H9 (cell line): ENCODE measurements at regions not wholly inside any gene's neighbourhood (a gene's known extent, or its start where the extent isn't known, plus 50 kb on each side); places are given as distances from the start of the nearest gene placed in this dataset.

Source experiments
- DNase-seq: peaks from one replicate; pipeline ENCODE4 v3.0.0-alpha.2; 2017
- H2AFZ ChIP-seq: one replicate; pipeline ENCODE4 v1.6.1; 2013; ENCODE audit warnings: mild to moderate bottlenecking, low read length, control low read depth, moderate library complexity
- H2AK5ac ChIP-seq: 2 replicates; pipeline ENCODE4 v1.6.1; 2013; ENCODE audit warnings: low read length, control low read depth, mixed read lengths; ENCODE audit not compliant: insufficient read length
- H2BK120ac ChIP-seq: one replicate; pipeline ENCODE4 v1.6.1; 2013; ENCODE audit warnings: low read depth, mild to moderate bottlenecking, low read length, control low read depth, inconsistent platforms; ENCODE audit not compliant: poor library complexity, severe bottlenecking
- H2BK12ac ChIP-seq: 2 replicates; pipeline ENCODE4 v1.6.1; 2013; ENCODE audit warnings: low read length, control low read depth, mixed read lengths, low read depth; ENCODE audit not compliant: insufficient read length
- H2BK15ac ChIP-seq: 2 replicates; pipeline ENCODE4 v1.6.1; 2013; ENCODE audit warnings: low read depth, low read length, control low read depth
- H2BK20ac ChIP-seq: one replicate; pipeline ENCODE4 v1.6.1; 2013; ENCODE audit warnings: low read depth, mild to moderate bottlenecking, low read length, control low read depth, inconsistent platforms; ENCODE audit not compliant: poor library complexity, severe bottlenecking
- H2BK5ac ChIP-seq: 2 replicates; pipeline ENCODE4 v1.6.1; 2013; ENCODE audit warnings: low read length, control low read depth, mixed read lengths; ENCODE audit not compliant: insufficient read length
- H3K14ac ChIP-seq: 2 replicates; pipeline ENCODE4 v1.6.1; 2013; ENCODE audit warnings: low read length, control low read depth; ENCODE audit not compliant: insufficient read depth
- H3K18ac ChIP-seq: 2 replicates; pipeline ENCODE4 v1.6.1; 2013; ENCODE audit warnings: low read depth, mild to moderate bottlenecking, mixed read lengths, low read length, control low read depth; ENCODE audit not compliant: insufficient read length
- H3K23ac ChIP-seq: 2 replicates; pipeline ENCODE4 v1.6.1; 2013; ENCODE audit warnings: low read length, control low read depth, mixed read lengths, low read depth; ENCODE audit not compliant: insufficient read length
- H3K23me2 ChIP-seq: 2 replicates; pipeline ENCODE4 v1.6.1; 2013; ENCODE audit warnings: low read depth, mild to moderate bottlenecking, mixed read lengths, low read length, control low read depth; ENCODE audit not compliant: insufficient read length, poor library complexity, severe bottlenecking
- H3K27ac ChIP-seq: 2 replicates; pipeline ENCODE4 v1.5.1; 2013; ENCODE audit warnings: low read length, control low read depth, mixed read lengths, low read depth; ENCODE audit not compliant: insufficient read length
- H3K27me3 ChIP-seq: 2 replicates; pipeline ENCODE4 v1.6.1; 2013; ENCODE audit warnings: low read length, control low read depth, inconsistent platforms; ENCODE audit not compliant: insufficient read depth
- H3K4ac ChIP-seq: 2 replicates; pipeline ENCODE4 v1.6.1; 2013; ENCODE audit warnings: low read depth, mild to moderate bottlenecking, control low read depth, inconsistent platforms, low read length, moderate library complexity
- H3K4me1 ChIP-seq: 2 replicates; pipeline ENCODE4 v1.6.1; 2013; ENCODE audit warnings: low read length, control low read depth, inconsistent platforms; ENCODE audit not compliant: insufficient read depth
- H3K4me2 ChIP-seq: 2 replicates; pipeline ENCODE4 v1.6.1; 2013; ENCODE audit warnings: low read length, control low read depth, mixed read lengths; ENCODE audit not compliant: insufficient read length, insufficient read depth
- H3K56ac ChIP-seq: 2 replicates; pipeline ENCODE4 v1.6.1; 2013; ENCODE audit warnings: low read depth, mild to moderate bottlenecking, mixed read lengths, low read length, control low read depth; ENCODE audit not compliant: insufficient read length
- H3K79me1 ChIP-seq: 2 replicates; pipeline ENCODE4 v1.6.1; 2013; ENCODE audit warnings: low read depth, mild to moderate bottlenecking, moderate library complexity, low read length, control low read depth, inconsistent platforms; ENCODE audit not compliant: insufficient read depth, poor library complexity, severe bottlenecking
- H3K79me2 ChIP-seq: 2 replicates; pipeline ENCODE4 v1.6.1; 2013; ENCODE audit warnings: low read length, control low read depth, inconsistent platforms; ENCODE audit not compliant: insufficient read depth
- H3K9ac ChIP-seq: 2 replicates; pipeline ENCODE4 v1.6.1; 2013; ENCODE audit warnings: low read length, control low read depth, mixed read lengths; ENCODE audit not compliant: insufficient read length; ENCODE audit errors: extremely low read depth
- H3K9me3 ChIP-seq: one replicate; pipeline ENCODE4 v1.6.1; 2013; ENCODE audit warnings: low read depth, low read length, inconsistent platforms; ENCODE audit not compliant: control insufficient read depth
- H3T11ph ChIP-seq: one replicate; pipeline ENCODE4 v1.6.1; 2013; ENCODE audit warnings: mild to moderate bottlenecking, low read length, control low read depth, inconsistent platforms
- H4K20me1 ChIP-seq: one replicate; pipeline ENCODE4 v1.6.1; 2013; ENCODE audit not compliant: control insufficient read depth, insufficient read length, insufficient read depth
- H4K5ac ChIP-seq: 2 replicates; pipeline ENCODE4 v1.6.1; 2013; ENCODE audit warnings: low read depth, mild to moderate bottlenecking, mixed read lengths, low read length, control low read depth; ENCODE audit not compliant: insufficient read length
- H4K8ac ChIP-seq: replicated peaks from 2 replicates; pipeline ENCODE4 v1.6.1; 2013; ENCODE audit warnings: low read length, control low read depth, mixed read lengths, low read depth; ENCODE audit not compliant: insufficient read length
- H4K91ac ChIP-seq: 2 replicates; pipeline ENCODE4 v1.6.1; 2013; ENCODE audit warnings: low read depth, mild to moderate bottlenecking, moderate library complexity, mixed read lengths, low read length, control low read depth; ENCODE audit not compliant: insufficient read length
- H3K27ac Mint-ChIP-seq, 3 experiments: 2 replicates in 2 of 3; 3 replicates in 1 of 3; pipeline ENCODE4 v1.8.0; 2020 to 2021; ENCODE audit warnings: mixed read lengths in 3 of 3, mild to moderate bottlenecking in 1 of 3, moderate library complexity in 1 of 3
- H3K27me3 Mint-ChIP-seq: 2 replicates; pipeline ENCODE4 v1.8.0; 2021; ENCODE audit warnings: low read depth, mild to moderate bottlenecking, moderate library complexity, mixed read lengths
- H3K36me3 Mint-ChIP-seq, 3 experiments: 2 replicates in 2 of 3; 3 replicates in 1 of 3; pipeline ENCODE4 v1.8.0; 2020 to 2021; ENCODE audit warnings: low read depth in 3 of 3, mixed read lengths in 3 of 3; ENCODE audit not compliant: insufficient read depth in 1 of 3
- H3K4me1 Mint-ChIP-seq, 2 experiments: 2 replicates each; pipeline ENCODE4 v1.8.0; 2020; ENCODE audit warnings: mixed read lengths in 2 of 2
- H3K4me3 Mint-ChIP-seq, 2 experiments: 2 replicates in 1 of 2; 3 replicates in 1 of 2; pipeline ENCODE4 v1.8.0; 2020 to 2021; ENCODE audit warnings: mild to moderate bottlenecking in 2 of 2, mixed read lengths in 2 of 2, moderate library complexity in 1 of 2
- H3K9me3 Mint-ChIP-seq, 2 experiments: 2 replicates in 1 of 2; 3 replicates in 1 of 2; pipeline ENCODE4 v1.8.0; 2020; ENCODE audit warnings: mild to moderate bottlenecking in 2 of 2, mixed read lengths in 2 of 2, moderate library complexity in 1 of 2
- CTCF ChIP-seq: fragments of 200-600 bp; sonication (generic); conservative IDR thresholded peaks from 3 replicates; pipeline ENCODE4 v1.8.0; 2021; ENCODE audit warnings: antibody characterized with exemption, mild to moderate bottlenecking
- WGBS: extraction: QIAGEN DNeasy Blood & Tissue Kit; methylation state at CpG from one replicate; pipeline ENCODE4 v1.1.7; 2013; ENCODE audit warnings: missing lambda C conversion rate, low lambda C conversion rate, mixed read lengths; ENCODE audit not compliant: insufficient read length; ENCODE audit errors: extremely low coverage; 5-methylcytosine and 5-hydroxymethylcytosine counted together

GRCh38 chr2:117199511-117199910 lies 615.0 kb upstream of the DDX18 start:
- no peaks in the 10 kb centered on the region for H3K9me3 ChIP-seq
- H3K4me2 ChIP-seq, result no peak overlapping the region
- no peak for TF ChIP-seq CTCF
- no peaks in the 10 kb centered on the region; the same call in none of the 2 replicates for H3K4me1 ChIP-seq
- no peaks in the 10 kb centered on the region for H3K23me2 ChIP-seq
- no peak overlapping the region for H2BK15ac ChIP-seq
- no peak overlapping the region for H3K4me3 Mint-ChIP-seq
- H2AFZ ChIP-seq, result no peak overlapping the region
- H3K4me1 Mint-ChIP-seq, result peaks cover 3 to 8% of the 10 kb centered on the region in 2 experiments; a peak in 3 of 4 replicates
- H3K27ac ChIP-seq, result no peak overlapping the region
- no peaks in the 10 kb centered on the region for H3K79me1 ChIP-seq
- no peak overlapping the region for H3K27ac Mint-ChIP-seq
- H3T11ph ChIP-seq, result no peak overlapping the region
- no peak overlapping the region for H2BK12ac ChIP-seq
- no peak overlapping the region for H2AK5ac ChIP-seq
- H3K18ac ChIP-seq, result no peak overlapping the region
- H4K8ac ChIP-seq, result no peak overlapping the region
- no peak overlapping the region for H3K9ac ChIP-seq
- no peak overlapping the region for H2BK20ac ChIP-seq
- H4K20me1 ChIP-seq, result no peaks in the 10 kb centered on the region
- no peaks in the 10 kb centered on the region for H3K9me3 Mint-ChIP-seq
- no peak overlapping the region for H4K91ac ChIP-seq
- DNase-seq, result no peak
- H4K5ac ChIP-seq, result no peak overlapping the region
- no peak overlapping the region for H3K23ac ChIP-seq
- no peak overlapping the region for H2BK5ac ChIP-seq
- H3K27me3 ChIP-seq, result no peaks in the 10 kb centered on the region
- no peak overlapping the region for H3K4ac ChIP-seq
- H3K27me3 Mint-ChIP-seq, result no peaks in the 10 kb centered on the region
- H3K36me3 Mint-ChIP-seq, result no peaks in the 10 kb centered on the region
- H3K14ac ChIP-seq, result no peak overlapping the region
- no peaks in the 10 kb centered on the region for H3K79me2 ChIP-seq
- no peak overlapping the region for H3K56ac ChIP-seq
- H2BK120ac ChIP-seq, result no peak overlapping the region
- WGBS, result no CpG with 5 or more reads among the region's 4 CpGs
